PFSK-1 (cell line): ENCODE measurements at regions not wholly inside any gene's neighbourhood (a gene's known extent, or its start where the extent isn't known, plus 50 kb on each side); places are given as distances from the start of the nearest gene placed in this dataset.

ENCODE experiments used
- FOXP2 ChIP-seq: optimal IDR thresholded peaks from 2 replicates; pipeline ENCODE3; 2011; ENCODE audit warnings: borderline replicate concordance, control low read depth, inconsistent platforms; ENCODE audit not compliant: insufficient read depth; ENCODE audit errors: extremely low read length, extremely low read depth
- POLR2AphosphoS5 ChIP-seq: IDR thresholded peaks from 2 replicates; pipeline ENCODE4 v1.6.1; 2012; ENCODE audit warnings: low read depth, mild to moderate bottlenecking, control low read depth, low read length, moderate library complexity
- REST ChIP-seq, 2 experiments: IDR thresholded peaks; 2 replicates each; pipeline versions ENCODE4 v1.6.1 to v1.8.0; 2011 to 2012; ENCODE audit warnings: low read depth in 2 of 2, low read length in 2 of 2, control low read depth in 1 of 2, inconsistent platforms in 1 of 2, mild to moderate bottlenecking in 1 of 2, moderate library complexity in 1 of 2; ENCODE audit not compliant: insufficient read depth in 1 of 2
- TAF1 ChIP-seq: IDR thresholded peaks from 2 replicates; pipeline ENCODE4 v1.6.1; 2012; ENCODE audit warnings: low read length, control low read depth, borderline replicate concordance; ENCODE audit not compliant: insufficient read depth

DNA sequence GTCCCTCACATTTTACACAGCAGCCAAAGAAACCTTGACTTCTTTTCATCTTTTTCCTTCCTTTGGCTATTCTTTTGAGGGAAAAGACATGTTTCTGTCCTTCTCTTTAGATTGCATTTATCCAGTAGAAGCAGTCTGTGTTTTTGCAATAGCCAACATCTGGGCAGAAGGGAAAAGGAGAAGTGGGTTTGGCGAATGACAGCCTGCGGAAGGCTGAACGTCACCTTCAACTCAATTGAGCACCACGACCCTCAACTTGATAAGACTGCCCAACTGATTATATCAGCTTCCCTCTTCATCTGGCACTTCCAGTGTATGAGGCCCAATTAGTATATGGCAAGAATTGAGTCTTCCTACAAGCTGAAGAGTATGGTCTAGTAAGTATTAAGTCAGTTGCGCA is 1997.6 kb upstream of the WWC1 start:
- no peak for TF ChIP-seq POLR2AphosphoS5
- TF ChIP-seq REST (IDR thresholded peaks at IDR 0.05; ENCODE audit: insufficient read depth in 1 of 2, low read depth in 2 of 2, low read length in 2 of 2): no peak
- no peak for TF ChIP-seq TAF1
- TF ChIP-seq FOXP2: no peak
